ENCODE measurements at regions not wholly inside any gene's neighbourhood (a gene's known extent, or its start where the extent isn't known, plus 50 kb on each side); places are given as distances from the start of the nearest gene placed in this dataset.

- no peak overlapping the region for H3K4me3 ChIP-seq (ENCODE audit: control insufficient read depth, low read depth, low read length)
- DNase-seq (ENCODE audit: low read depth), result no peak
- TF ChIP-seq CTCF (conservative IDR thresholded peaks at IDR 0.05; ENCODE audit: control insufficient read depth, insufficient read depth, low read depth, low read length), result no peak
These were observed 221.9 kb upstream of the DLGAP1 start for GRCh38 chr18:4677006-4677405.

GRCh38 chr18:4672162-4672561 is 217.1 kb upstream of the DLGAP1 start:
- TF ChIP-seq CTCF (conservative IDR thresholded peaks at IDR 0.05; ENCODE audit: control insufficient read depth, insufficient read depth, low read depth, low read length), result no peak

GRCh38 chr18:4658804-4659203 is 203.7 kb upstream of the DLGAP1 start:
- TF ChIP-seq CTCF (conservative IDR thresholded peaks at IDR 0.05; ENCODE audit: control insufficient read depth, insufficient read depth, low read depth, low read length), result no peak
- H3K4me3 ChIP-seq (ENCODE audit: control insufficient read depth, low read depth, low read length), result no peak overlapping the region
- DNase-seq (ENCODE audit: low read depth), result no peak

More at GRCh38 chr18:4672162-4672561, 217.1 kb upstream of the DLGAP1 start:
- H3K4me3 ChIP-seq (ENCODE audit: control insufficient read depth, low read depth, low read length), result no peak overlapping the region
- no peak for DNase-seq (ENCODE audit: low read depth)

GRCh38 chr18:4653418-4653817 is 198.3 kb upstream of the DLGAP1 start:
- no peak for TF ChIP-seq CTCF (conservative IDR thresholded peaks at IDR 0.05; ENCODE audit: control insufficient read depth, insufficient read depth, low read depth, low read length)

GRCh38 chr18:4641771-4642368 is 186.8 kb upstream of the DLGAP1 start:
- no peak for DNase-seq (ENCODE audit: low read depth)
- no peak overlapping the region for H3K4me3 ChIP-seq (ENCODE audit: control insufficient read depth, low read depth, low read length)
- TF ChIP-seq CTCF (conservative IDR thresholded peaks at IDR 0.05; ENCODE audit: control insufficient read depth, insufficient read depth, low read depth, low read length), result no peak

More at GRCh38 chr18:4653418-4653817, 198.3 kb upstream of the DLGAP1 start:
- no peak overlapping the region for H3K4me3 ChIP-seq (ENCODE audit: control insufficient read depth, low read depth, low read length)
- no peak for DNase-seq (ENCODE audit: low read depth)

- H3K4me3 ChIP-seq (ENCODE audit: control insufficient read depth, low read depth, low read length), result no peak overlapping the region
- TF ChIP-seq CTCF (conservative IDR thresholded peaks at IDR 0.05; ENCODE audit: control insufficient read depth, insufficient read depth, low read depth, low read length), result no peak
- DNase-seq (ENCODE audit: low read depth), result no peak
These were observed 185.4 kb upstream of the DLGAP1 start for GRCh38 chr18:4640349-4641012.
